Glutamatergic neuron (in vitro differentiated cells): ENCODE measurements at regions not wholly inside any gene's neighbourhood (a gene's known extent, or its start where the extent isn't known, plus 50 kb on each side); places are given as distances from the start of the nearest gene placed in this dataset.

Experiments
- DNase-seq: peaks from one replicate; pipeline ENCODE4 v3.0.0; 2022
- H3K27ac Mint-ChIP-seq: one replicate; pipeline ENCODE4 v1.8.0; 2020; ENCODE audit warnings: mild to moderate bottlenecking, mixed read lengths, inconsistent platforms; ENCODE audit not compliant: unreplicated experiment
- H3K27me3 Mint-ChIP-seq: one replicate; pipeline ENCODE4 v1.8.0; 2020; ENCODE audit warnings: mild to moderate bottlenecking, moderate library complexity, mixed read lengths, inconsistent platforms; ENCODE audit not compliant: unreplicated experiment
- H3K36me3 Mint-ChIP-seq: one replicate; pipeline ENCODE4 v1.8.0; 2020; ENCODE audit warnings: mild to moderate bottlenecking, mixed read lengths, inconsistent platforms; ENCODE audit not compliant: unreplicated experiment
- H3K4me1 Mint-ChIP-seq: one replicate; pipeline ENCODE4 v1.8.0; 2020; ENCODE audit warnings: mild to moderate bottlenecking, low read depth, mixed read lengths, inconsistent platforms; ENCODE audit not compliant: unreplicated experiment
- H3K4me3 Mint-ChIP-seq: one replicate; pipeline ENCODE4 v1.8.0; 2020; ENCODE audit warnings: mild to moderate bottlenecking, mixed read lengths, inconsistent platforms; ENCODE audit not compliant: unreplicated experiment
- H3K9me3 Mint-ChIP-seq: one replicate; pipeline ENCODE4 v1.8.0; 2020; ENCODE audit warnings: mild to moderate bottlenecking, moderate library complexity, mixed read lengths, inconsistent platforms; ENCODE audit not compliant: unreplicated experiment
- CTCF ChIP-seq: fragments of 200-600 bp; sonication (generic); IDR thresholded peaks from one replicate; pipeline ENCODE4 v1.5.0; 2021; ENCODE audit not compliant: partially characterized antibody, unreplicated experiment

- Mint-ChIP-seq H3K4me1 (no peaks in the 10 kb centered on the region), H3K27me3 (peaks cover 2% of the 10 kb centered on the region), H3K4me3 (no peak overlapping the region), H3K36me3 (peaks cover 5% of the 10 kb centered on the region), H3K9me3 (no peaks in the 10 kb centered on the region), H3K27ac (no peak overlapping the region)
- peak; percentile 58 for TF ChIP-seq CTCF
- DNase-seq: no peak
Observed at GRCh38 chr1:90114521-90115141, 119.7 kb downstream of the ZNF326 start.

GRCh38 chr1:90107990-90108389, 113.1 kb downstream of the ZNF326 start:
- Mint-ChIP-seq H3K9me3 (no peaks in the 10 kb centered on the region), H3K27ac (no peak overlapping the region), H3K4me3 (no peak overlapping the region), H3K27me3 (no peaks in the 10 kb centered on the region), H3K4me1 (peaks cover 6% of the 10 kb centered on the region), H3K36me3 (no peaks in the 10 kb centered on the region)
- no peak for TF ChIP-seq CTCF
- DNase-seq: no peak

GRCh38 chr1:90106311-90106710, 111.4 kb downstream of the ZNF326 start:
- Mint-ChIP-seq H3K36me3 (no peaks in the 10 kb centered on the region), H3K27ac (no peak overlapping the region), H3K9me3 (no peaks in the 10 kb centered on the region), H3K4me3 (no peak overlapping the region), H3K27me3 (no peaks in the 10 kb centered on the region), H3K4me1 (peaks cover 13% of the 10 kb centered on the region)
- no peak for TF ChIP-seq CTCF
- no peak for DNase-seq

- peaks cover 13% of the 10 kb centered on the region for H3K4me1 Mint-ChIP-seq
- H3K27me3 Mint-ChIP-seq: no peaks in the 10 kb centered on the region
- H3K36me3 Mint-ChIP-seq: no peaks in the 10 kb centered on the region
- peak overlapping the region; percentile 69 for H3K27ac Mint-ChIP-seq
- no peaks in the 10 kb centered on the region for H3K9me3 Mint-ChIP-seq
- no peak overlapping the region for H3K4me3 Mint-ChIP-seq
- no peak for TF ChIP-seq CTCF
- no peak for DNase-seq
Observed at GRCh38 chr1:90104941-90105538, 110.1 kb downstream of the ZNF326 start.

GRCh38 chr1:90100566-90100965, 105.7 kb downstream of the ZNF326 start:
- Mint-ChIP-seq H3K27me3 (no peaks in the 10 kb centered on the region), H3K9me3 (no peaks in the 10 kb centered on the region), H3K4me3 (no peak overlapping the region), H3K36me3 (no peaks in the 10 kb centered on the region), H3K4me1 (peaks cover 11% of the 10 kb centered on the region), H3K27ac (no peak overlapping the region)
- no peak for DNase-seq
- no peak for TF ChIP-seq CTCF
